ENCODE measurements at regions not wholly inside any gene's neighbourhood (a gene's known extent, or its start where the extent isn't known, plus 50 kb on each side); places are given as distances from the start of the nearest gene placed in this dataset.
A peak's percentile ranks its signal among the peaks of the same experiment; 100 is the strongest.

DNA sequence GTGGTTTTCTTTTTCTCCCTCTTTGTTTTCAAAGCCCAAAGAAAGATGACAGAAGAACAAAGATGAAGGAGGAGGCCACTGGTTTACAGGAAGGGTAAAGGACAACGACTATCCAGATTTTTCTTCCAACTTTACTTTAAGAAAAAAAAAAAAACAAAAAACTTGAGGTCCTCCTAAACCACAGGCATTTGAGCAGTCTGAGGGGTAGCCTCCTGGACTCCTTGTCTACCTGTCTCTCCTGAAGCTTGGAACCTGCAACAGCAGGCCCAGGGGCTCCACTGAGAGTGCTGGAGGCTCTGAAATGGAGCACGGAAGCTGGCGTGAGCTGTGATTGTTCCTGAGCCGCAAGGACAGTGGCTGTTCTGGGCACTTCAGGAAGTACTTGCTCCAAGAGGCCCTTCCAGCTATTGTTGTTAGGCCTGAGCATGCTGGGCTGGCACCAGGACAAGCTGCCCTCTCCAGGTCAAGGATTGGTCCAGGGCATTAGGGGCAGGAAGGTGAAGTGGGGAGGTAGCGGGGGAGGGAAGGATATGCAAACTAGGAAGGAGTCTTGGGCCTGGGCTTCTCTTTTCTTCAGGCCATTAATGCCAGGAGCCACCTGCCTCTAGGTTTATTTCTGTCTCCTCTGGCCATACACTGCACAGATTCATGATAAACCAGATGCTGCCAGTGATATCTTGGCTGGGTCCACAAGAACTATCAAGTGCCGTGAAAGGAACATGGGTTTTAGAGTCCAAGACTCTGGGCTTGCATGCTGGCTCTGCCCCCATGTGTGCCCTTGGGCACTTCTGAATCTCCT is 147.3 kb downstream of the CCDC34 start:
- DNase-seq (ENCODE audit: low read depth, low spot score), result peak; percentile 19

DNA sequence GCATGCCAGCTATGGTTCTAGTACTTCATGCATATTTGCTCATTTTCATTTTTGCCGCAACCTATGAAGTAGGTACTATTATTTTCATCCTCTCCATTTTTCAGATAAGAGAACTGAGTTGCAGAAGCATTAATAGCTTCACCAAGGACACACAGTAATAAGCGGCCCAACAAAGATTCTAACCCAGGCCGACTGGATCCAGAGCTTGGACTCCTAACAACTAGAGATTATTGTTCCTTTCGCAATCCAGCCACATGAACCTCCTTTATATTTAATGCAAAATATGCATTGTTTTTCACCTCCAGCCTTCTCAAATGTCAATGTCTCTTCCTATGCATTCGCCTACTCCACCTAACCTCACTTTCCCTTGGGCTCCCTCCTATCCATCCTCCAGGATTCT is 148.3 kb downstream of the CCDC34 start:
- no peak for DNase-seq (ENCODE audit: low read depth, low spot score)

DNA sequence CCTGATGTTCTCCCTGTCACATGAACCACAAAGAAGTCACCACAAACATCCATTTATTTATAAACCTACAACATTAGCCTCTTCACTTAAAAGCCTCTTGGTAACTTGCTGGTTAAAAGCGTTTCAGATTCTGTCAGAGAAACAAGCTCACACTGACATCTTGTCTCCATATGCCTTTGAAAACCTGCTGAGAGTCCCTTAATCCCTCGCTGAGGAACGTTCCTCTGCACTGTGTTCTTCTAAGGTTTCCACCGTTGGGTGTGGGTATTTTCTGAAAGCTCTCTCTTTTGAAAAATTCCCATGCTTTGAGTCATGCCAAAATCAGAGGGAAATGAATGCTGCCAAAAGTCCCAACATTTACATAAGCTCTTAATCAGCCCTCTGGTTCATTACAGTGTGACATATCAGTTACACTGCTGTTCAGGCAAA is 149.8 kb downstream of the CCDC34 start:
- DNase-seq (ENCODE audit: low read depth, low spot score), result peak; percentile 44

DNA sequence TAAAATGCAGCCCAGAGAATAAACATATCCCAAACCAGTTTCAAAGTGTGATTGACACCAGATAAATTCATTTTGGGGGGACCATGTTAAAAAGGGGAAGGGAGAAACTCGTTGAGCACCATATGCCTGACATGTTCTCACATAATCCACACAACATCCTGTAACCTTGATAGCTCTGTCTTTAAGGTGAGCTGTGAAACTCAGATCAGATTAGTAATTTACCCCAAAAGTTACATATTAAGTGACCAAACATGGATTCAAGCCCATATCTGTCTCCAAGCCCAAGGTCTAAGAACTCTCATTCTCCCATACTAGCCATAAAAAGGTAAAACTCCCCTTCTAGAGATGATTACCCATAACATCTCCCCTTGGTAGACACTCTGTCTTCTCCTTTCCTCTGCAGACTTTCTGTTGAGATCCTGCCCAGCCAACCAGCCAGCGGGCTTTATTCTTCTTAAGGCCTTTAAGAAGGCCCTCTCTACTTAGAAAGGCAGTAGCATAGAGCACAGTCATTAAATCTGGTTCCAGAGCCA is 150.7 kb downstream of the CCDC34 start:
- no peak for DNase-seq (ENCODE audit: low read depth, low spot score)

DNA sequence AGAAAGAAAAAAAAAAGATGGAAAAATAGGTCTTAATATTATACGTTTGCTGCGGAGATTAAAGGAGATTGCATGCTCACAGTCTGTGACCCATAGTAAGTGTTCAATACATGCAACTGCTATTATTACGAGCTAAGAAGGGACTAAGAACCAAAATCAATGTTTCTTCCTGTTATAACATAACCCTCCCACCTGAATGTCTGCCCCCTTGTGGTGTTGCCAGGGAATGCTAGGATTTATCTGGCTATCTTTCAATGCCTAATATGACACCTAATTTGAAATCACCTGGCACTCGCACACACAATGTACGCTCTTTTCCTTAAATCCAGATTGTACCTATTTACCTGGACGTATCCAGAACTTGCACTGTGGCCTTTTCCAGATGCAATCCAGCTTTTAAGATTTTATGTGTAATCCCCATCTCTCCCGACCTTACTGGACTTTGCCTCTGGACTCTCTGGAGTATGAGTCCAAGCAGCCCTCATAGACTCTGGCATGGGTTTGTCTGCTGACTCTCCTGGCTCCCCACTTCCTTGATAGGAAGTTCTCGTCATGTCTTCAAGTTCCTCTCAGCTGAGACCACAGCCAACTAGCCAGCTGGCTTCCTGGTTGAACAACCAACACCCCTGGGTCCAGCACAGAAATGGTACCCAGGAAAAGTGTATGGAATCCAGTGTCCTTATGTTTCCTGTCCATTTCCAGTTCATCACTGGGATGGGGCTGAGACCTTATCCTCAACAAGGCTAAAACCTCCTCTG is 151.5 kb downstream of the CCDC34 start:
- DNase-seq (ENCODE audit: low read depth, low spot score), result no peak

DNA sequence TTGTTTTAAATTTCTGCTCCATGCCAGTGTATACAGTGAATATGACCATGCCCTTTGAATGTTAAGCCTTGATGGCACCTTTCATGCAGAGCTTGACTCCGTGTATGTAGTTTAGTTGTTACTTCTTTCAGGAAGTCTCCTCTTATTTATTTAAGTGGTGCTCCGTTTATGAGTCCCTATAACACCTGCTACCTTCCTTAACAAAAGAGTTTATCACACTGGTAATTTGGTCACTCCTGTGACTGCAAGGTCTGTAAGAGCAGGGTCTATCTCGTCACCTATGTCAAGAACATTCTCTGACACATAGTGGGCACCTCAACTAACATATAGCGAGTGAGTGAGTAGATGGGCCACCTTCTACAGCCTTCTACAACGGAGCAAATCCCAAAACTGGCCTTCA is 152.5 kb downstream of the CCDC34 start:
- no peak for DNase-seq (ENCODE audit: low read depth, low spot score)

DNA sequence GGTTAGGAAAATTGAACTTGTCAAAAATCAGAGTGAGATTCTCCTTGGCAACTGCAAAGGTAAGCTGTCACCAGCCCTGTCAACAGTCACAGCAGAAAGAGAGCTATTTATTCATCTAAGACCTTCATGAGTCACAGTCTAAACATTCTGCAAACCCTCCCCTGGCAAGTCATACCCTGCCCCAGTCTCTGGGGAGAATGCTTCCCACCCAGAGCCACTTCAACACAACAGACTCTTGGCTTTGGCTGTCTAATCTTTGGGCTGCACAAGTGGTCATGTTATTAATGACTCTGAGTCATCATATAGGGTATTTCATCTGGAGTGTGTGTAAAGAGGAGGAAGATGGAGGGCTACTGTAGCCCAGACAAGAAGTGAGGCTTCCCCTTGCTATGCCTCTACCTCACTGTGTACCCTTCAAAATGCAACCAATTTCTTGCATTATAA is 153.4 kb downstream of the CCDC34 start:
- peak; percentile 60 for DNase-seq (ENCODE audit: low read depth, low spot score)

DNA sequence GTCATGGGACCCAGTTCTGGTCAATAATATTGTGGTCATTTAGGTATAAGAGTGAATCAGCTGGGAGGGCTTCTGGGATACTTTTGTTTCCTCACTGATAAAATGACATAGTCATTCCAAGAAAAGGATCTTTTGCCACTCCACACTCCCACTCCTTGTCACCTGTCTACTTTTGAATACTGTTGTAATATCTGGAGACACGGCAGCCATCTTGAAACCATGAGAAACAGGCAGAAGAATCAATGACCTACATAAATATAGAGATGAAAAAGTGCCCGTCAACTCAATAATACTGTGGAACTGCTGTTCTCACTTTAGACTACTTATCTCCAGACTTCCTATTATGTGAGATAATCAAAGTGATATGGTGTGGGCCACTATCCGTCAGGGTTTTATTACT is 154.2 kb downstream of the CCDC34 start:
- no peak for DNase-seq (ENCODE audit: low read depth, low spot score)

DNA sequence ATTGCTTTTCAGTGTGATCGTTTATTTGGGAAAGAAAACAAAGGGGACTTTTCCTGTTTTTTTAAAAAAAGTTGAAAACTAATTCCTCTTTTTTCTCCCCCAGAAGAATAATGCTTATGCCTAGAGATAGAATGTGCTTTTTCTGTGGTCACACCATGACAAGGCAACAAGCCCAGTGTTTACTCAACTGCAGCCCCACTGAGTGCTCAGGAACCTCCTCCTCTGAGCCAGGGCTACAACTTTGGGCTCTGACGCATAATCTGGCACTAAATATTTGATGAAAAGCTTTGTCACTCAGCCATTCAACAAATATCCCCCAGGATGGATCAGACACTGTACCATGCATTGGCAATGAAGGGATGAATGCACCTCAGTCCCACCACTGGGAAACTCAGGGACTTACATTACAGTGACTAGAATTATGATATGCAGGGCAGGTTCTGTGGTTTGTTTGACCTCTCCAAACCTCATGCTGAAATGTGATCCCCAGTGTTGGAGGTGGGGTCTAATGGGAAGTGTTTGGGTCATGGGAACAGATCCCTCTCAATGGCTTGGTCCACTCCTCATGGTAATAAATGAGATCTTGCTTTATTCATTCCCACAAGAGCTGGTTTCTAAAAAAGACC is 155.9 kb downstream of the CCDC34 start:
- DNase-seq (ENCODE audit: low read depth, low spot score), result no peak

DNA sequence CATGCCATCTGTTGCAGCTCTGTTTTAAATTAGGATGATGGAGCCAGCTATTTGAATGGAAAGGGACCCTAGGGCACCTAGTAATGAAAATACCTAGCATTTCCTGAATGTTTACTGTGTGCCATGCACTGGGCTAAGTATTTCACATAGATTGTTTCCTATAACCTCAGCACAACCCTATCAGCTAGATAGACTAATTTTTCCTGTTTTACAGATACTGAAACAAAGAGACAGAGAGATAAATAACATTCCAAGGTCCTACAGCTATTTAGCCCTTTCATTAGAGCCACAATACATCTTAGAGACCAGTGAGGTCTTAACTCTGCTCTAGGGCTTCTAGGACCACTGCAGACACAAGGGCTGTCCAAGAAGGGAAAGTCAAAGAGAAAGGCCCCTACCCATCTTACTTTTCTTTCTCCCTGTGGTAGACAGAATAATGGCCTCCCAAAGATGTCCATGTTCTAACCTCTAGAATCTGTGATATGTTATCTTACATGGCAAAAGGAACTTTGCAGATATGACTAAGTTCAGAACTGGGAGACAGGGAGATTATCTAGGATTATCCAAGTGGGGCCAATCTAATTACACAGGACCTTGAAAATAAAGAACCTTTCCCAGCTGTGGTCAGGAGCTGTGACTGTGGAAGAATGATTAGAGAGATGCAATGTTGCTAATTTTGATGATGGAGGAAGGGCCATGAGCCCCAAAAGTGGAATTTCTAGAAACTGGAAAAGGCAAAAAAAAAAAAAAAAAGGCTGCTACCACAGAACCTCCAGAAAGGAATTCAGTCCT is 157.0 kb downstream of the CCDC34 start:
- no peak for DNase-seq (ENCODE audit: low read depth, low spot score)

DNA sequence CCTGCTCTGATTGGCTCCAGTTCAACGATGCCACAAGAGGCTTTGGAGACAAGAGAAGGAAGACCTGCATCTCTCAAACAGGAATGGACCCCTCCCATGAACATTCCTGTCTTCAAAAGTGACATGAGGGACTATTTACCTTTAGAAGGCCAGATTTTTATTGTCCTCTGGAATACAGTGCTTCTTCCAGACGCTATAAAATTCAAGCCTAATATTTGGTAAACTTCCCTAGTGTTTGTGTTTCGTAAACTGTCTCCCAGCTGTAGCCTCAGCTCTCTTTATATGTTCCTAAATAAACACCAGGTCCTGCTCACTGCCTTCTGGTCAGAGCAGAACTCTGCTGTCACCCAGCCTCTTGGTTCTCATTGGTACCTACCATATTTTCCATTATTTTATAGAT is 157.8 kb downstream of the CCDC34 start:
- no peak for DNase-seq (ENCODE audit: low read depth, low spot score)

DNA sequence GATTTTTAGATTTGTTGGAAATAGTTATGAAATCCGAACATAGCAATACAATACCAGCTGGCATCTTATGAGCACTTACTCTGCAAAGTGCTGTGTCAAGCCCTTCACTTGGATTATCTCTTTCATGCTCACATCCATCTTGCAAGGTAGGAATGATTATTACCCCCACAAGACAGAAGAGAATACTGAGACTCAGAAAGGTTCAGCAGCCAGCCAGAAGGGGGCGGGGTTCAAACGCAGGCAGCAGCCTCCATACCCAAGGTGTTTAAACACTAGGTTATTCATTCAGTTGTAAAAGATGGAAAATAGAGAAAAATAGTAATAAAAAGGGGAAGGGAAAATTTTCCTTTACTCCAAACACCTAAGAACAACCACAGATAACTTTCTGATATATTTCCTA is 158.5 kb downstream of the CCDC34 start:
- DNase-seq (ENCODE audit: low read depth, low spot score), result no peak

DNA sequence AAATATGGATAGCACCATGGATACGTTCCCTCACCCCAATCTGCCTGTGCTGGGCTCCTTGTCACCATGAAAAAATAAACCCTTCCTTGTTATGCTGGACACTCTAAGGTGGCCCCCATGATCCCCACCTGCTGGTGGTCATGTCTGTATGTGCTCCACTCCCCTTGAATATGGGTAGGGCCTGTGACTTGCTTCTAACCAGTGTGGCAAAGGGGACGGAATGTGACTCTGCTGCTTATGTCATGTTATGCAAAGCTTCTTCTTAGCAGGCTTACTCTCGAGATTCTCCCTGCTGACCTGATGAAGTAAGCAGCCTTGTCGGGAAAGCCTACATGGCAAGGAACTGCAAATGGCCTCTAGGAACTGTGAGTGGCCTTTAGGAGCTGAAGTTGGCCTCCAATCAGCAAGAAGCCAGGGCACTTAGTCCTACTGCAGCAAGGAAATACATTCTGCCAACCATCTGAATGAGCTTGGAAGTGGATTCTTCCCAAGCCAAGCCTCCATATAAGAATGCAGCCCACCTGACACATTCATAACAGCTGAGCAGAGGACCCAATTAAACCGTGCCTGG is 159.9 kb downstream of the CCDC34 start:
- no peak for DNase-seq (ENCODE audit: low read depth, low spot score)

DNA sequence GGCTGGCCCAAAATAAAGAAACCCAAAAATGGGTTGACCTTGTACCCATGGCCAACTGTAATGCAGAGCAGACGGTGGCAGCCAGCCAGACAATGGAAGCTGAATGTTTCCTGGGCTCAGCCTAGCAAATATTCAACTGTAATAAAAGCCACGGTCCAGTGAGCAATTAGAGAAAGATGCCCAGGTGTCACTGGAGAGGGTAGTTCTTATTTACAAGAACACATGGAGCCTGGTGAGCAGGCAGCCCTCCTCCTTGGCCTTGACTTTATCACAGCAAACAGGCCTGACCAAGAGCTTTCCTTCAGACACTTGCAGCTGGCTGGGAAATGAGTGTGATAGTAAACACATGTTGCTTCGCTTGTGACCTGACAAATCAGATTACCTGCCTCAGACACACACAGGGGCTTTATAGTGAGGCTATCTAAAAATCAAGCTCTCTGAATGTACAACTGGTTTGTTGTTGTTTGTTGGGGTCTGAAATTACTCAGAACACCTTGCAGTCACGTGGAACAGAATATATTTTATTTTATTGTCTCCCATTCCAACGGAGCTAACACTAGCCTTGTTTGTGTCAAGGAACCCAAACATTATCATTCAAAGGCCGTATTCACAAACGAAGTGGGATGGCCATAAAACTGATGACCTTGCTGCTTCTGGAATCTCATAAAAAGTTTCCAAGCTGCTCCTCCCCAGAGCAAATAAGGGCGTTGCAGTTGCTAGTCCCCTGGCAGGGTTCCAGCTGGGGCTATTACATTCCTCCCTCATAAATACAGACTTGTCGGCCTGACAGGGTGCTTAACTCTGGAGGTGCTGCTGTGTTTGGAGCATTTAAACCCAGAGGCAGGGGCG is 161.1 kb downstream of the BBOX1 start:
- DNase-seq (ENCODE audit: low read depth, low spot score), result peak; percentile 58

DNA sequence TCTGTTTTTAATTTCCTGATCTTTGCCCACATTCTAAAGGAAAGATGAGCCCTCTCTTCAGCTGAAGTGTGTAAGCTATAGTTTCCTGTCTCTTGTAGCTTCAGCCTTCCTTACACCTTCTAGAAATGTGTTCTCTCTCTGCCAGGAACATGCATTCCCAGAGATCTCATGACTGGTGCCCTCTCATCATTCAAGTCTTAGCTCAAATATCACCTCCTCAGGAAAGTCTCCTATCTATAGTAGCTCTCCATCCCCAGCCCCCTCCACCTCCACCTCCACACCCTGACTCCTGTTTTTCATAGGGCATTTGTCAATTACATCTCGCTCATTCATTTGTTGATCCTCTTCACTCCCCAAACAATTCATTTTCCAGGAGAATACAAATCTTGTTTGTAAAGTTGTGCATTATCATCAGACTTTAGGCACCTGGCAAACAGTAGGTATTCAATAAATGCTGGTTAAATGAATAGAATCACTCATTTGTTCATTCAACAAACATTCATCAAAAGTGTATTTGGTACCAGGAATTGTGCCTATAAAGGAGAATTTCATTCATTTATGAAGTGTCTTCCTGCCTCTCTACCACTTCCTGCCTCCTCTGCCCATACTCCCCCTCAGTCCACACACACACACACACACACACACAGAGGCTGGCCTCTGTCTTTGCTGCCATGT is 160.3 kb downstream of the BBOX1 start:
- no peak for DNase-seq (ENCODE audit: low read depth, low spot score)

DNA sequence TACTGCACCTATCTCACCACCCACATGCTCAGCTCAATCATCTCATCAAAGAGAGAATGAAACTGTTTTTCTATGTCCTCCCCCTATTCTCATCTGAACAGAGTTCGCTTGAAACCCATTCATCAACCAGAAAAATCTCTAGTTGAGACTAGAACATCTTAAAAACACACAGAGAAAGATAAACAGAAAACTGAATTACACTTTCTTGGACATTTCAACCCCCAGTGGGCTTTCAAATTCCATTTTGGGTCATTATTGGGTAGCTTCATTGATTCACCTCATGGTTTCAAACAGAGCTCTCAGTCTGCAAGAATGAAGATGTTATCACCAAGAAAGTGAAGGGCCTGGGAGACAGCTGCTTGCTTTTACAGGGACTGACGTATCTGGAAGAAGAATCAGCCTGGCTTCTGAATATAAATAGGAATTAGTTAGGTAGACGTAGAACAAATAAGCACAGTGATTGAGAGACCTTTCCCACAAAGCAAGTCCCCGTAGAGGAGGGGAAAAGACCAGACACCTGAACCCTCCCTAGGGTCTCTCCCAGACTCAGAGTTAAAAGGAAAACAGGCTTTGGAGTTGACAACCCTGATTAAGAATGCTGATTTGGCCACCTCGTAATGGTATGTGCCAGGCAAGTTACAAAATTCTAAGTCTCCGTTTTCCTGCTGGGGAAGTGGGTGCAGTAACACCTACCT is 155.7 kb downstream of the BBOX1 start:
- DNase-seq (ENCODE audit: low read depth, low spot score), result peak; percentile 47

DNA sequence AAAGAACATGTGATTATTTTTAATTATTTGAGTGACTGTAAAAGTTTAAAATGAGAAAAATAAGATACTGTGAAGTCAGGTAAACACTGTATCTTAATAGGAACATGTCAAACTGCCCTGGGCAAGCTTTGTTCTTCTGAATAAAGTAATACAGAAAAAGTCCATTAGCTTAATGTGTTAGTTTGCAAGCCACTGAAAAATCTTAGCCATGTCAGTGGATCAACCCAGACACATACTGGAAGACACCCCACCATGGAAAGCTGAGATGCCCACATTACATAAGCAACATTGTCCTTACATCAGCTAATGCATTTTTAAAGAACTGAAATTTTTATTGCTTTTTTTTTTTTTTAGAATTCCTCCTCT is 155.2 kb downstream of the BBOX1 start:
- DNase-seq (ENCODE audit: low read depth, low spot score), result no peak

DNA sequence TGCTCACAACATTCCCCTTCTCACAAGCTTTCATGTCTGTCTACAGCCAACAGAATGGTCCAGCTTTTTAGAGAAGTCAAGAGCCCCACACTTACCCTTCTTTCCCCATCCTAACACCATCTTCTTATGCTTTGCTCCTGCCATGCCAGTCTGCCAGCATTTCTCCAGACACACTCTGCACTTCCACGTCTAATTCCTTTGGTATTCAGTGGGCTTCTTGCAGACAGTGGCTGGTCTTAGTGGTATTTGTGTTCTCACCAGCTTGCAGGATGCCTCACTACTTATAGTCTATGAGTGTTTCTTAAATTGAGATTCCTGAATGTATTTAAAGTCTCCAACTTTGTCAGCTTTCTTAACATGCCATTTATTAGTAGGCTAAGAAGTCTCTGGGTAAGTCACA is 154.4 kb downstream of the BBOX1 start:
- no peak for DNase-seq (ENCODE audit: low read depth, low spot score)
